AG08396 (cell line): ENCODE measurements at regions not wholly inside any gene's neighbourhood (a gene's known extent, or its start where the extent isn't known, plus 50 kb on each side); places are given as distances from the start of the nearest gene placed in this dataset.

Experiments used
- DNase-seq: peaks from one replicate; pipeline ENCODE4 v3.0.0; 2012; ENCODE audit warnings: low spot score, mixed read lengths

GRCh38 chr14:106850913-106851825, 1324.8 kb downstream of the TMEM121 start:
- DNase-seq = no peak

DNA sequence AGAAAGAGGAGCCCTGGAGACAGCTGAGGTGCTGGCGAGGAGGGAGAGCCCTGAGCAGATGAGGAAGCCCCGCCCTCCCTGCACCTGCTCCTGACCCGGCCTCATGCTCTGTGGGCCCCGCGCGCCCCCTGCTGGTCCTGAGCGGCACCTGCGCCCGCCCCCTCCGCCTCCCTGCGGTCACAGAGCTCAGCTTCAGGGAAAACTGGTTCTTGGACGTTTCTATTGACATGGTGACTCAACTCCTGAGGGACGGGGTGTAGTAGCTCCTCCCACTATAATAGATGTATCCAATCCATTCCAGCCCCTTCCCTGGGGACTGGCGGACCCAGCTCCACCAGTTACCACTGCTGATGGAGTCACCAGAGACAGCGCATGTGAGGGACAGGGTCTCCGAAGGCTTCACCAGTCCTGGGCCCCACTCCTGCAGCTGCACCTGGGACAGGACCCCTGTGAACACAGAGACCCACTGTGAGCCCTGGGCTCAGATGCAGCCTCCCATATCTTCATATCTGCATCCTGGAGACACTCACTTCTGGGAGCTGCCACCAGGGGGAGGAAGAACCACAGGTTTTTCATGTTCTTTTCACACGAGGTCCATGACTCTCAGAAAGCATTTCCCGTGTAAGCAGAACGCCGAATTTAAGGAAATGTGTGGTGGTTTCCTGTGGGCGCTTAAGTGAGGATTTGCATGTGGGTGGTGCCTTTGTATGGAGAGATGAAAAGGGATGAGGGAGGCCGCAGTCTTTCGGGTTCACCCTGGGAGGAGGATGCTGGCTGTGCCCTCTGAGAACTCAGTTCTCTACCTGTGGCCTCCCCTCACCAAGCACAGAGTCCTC, 1346.4 kb downstream of the TMEM121 start:
- DNase-seq = no peak

GRCh38 chr14:106874350-106874749, 1348.0 kb downstream of the TMEM121 start:
- no peak for DNase-seq

- DNase-seq = no peak
Measured at GRCh38 chr14:106875503-106875902, 1349.1 kb downstream of the TMEM121 start.

- DNase-seq = no peak
Measured at GRCh38 chr14:106876711-106877110, 1350.3 kb downstream of the TMEM121 start.

GRCh38 chr14:106877517-106877916, 1351.1 kb downstream of the TMEM121 start:
- no peak for DNase-seq

DNA sequence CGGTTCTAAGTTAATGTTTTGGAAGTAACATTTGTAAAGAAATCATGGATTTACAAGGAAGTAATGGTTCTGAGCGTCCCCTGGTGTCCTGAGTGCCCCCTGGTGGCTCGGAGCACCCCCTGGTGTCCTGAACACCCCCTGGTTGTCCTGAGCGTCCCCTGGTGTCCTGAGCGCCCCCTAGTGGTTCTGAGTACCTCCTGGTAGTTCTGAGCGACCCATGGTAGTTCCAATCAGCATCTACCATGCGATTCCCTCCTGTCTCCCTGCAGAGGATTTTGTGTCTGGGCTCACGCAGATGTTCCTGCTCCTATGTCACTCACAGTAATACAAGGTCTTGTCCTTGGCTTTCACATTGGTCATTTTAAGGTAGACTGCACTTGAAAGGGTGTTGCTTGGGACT, 1352.9 kb downstream of the TMEM121 start:
- no peak for DNase-seq

DNA sequence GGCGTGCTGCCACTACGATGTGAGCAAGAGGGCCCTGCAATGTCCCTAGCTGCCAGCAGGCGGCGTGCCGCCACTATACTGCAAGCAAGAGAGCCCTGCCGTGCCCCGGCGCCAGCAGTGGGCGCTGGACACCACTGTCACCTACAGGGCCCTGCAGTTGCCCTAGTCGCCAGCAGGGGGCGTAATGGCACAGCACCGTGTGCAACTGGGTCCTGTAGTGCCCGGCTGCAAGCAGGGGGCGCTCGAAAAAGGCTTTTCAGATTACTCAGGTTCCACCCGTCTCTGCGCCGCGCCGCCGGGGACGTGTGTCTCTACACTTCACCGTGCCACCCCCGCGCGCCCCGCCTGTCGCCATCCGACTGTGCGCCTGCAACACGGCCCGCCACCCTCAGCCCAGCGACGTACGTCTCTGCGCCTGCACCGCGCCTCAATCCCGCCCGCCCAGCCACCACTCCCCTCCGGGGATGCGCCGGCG, 1356.9 kb downstream of the TMEM121 start:
- no peak for DNase-seq
